ENCODE measurements at regions not wholly inside any gene's neighbourhood (a gene's known extent, or its start where the extent isn't known, plus 50 kb on each side); places are given as distances from the start of the nearest gene placed in this dataset.

GRCh38 chr10:52956861-52957260 lies 184.3 kb upstream of the MBL2 start:
- no peak overlapping the region for H3K27ac ChIP-seq
- DNase-seq (ENCODE audit: low spot score): no peak
- H3K4me3 ChIP-seq: no peak overlapping the region
- no peak for TF ChIP-seq CTCF (IDR thresholded peaks at IDR 0.05)

- no peak overlapping the region for H3K4me3 ChIP-seq
- H3K27ac ChIP-seq: no peak overlapping the region
- no peak for DNase-seq (ENCODE audit: low spot score)
- TF ChIP-seq CTCF (IDR thresholded peaks at IDR 0.05): no peak
Measured at GRCh38 chr10:52956461-52956860, 183.9 kb upstream of the MBL2 start.

GRCh38 chr10:52955337-52955736 lies 182.8 kb upstream of the MBL2 start:
- DNase-seq (ENCODE audit: low spot score): no peak
- Histone ChIP-seq H3K27ac (no peak overlapping the region), H3K4me3 (no peak overlapping the region)
- TF ChIP-seq CTCF (IDR thresholded peaks at IDR 0.05): no peak

- DNase-seq (ENCODE audit: low spot score): no peak
- no peak for TF ChIP-seq CTCF (IDR thresholded peaks at IDR 0.05)
- H3K4me3 ChIP-seq: no peak overlapping the region
- H3K27ac ChIP-seq: no peak overlapping the region
Measured at GRCh38 chr10:52954407-52954806, 181.8 kb upstream of the MBL2 start.

- DNase-seq (ENCODE audit: low spot score): no peak
- Histone ChIP-seq H3K27ac (no peak overlapping the region), H3K4me3 (no peak overlapping the region)
- TF ChIP-seq CTCF (IDR thresholded peaks at IDR 0.05): no peak
Measured at GRCh38 chr10:52952391-52953055, 179.9 kb upstream of the MBL2 start.

- Histone ChIP-seq H3K27ac (no peak overlapping the region), H3K4me3 (no peak overlapping the region)
- no peak for TF ChIP-seq CTCF (IDR thresholded peaks at IDR 0.05)
- no peak for DNase-seq (ENCODE audit: low spot score)
Measured at GRCh38 chr10:52951824-52952223, 179.2 kb upstream of the MBL2 start.

GRCh38 chr10:52950578-52950977 lies 178.0 kb upstream of the MBL2 start:
- no peak overlapping the region for H3K4me3 ChIP-seq
- H3K27ac ChIP-seq: no peak overlapping the region
- TF ChIP-seq CTCF (IDR thresholded peaks at IDR 0.05): no peak
- no peak for DNase-seq (ENCODE audit: low spot score)

Data from coronary artery (tissue), 2 donors.